B cell (primary cell): ENCODE measurements at regions not wholly inside any gene's neighbourhood (a gene's known extent, or its start where the extent isn't known, plus 50 kb on each side); places are given as distances from the start of the nearest gene placed in this dataset.

Source experiments
- ATAC-seq: fragments of 200-7000 bp; cut with Tn5 transposase; one replicate; pipeline ENCODE4 v1.10.0; 2021; ENCODE audit warnings: low read depth, mild to moderate bottlenecking, moderate number of reproducible peaks, moderate library complexity
- CTCF ChIA-PET: fragments of 350-600 bp; sonication (Branson Sonifier 250); formaldehyde crosslinking; loops from one replicate; lab custom pipeline; 2021; ENCODE audit warnings: antibody characterized with exemption, inconsistent platforms; lab: Charles Lee
- POLR2A ChIA-PET: fragments of 350-600 bp; sonication (Branson Sonifier 250); formaldehyde crosslinking; loops from one replicate; lab custom pipeline; 2021; ENCODE audit warnings: antibody characterized with exemption; lab: Charles Lee
- DNase-seq: peaks from one replicate; pipeline ENCODE4 v3.0.0; 2013
- H2AFZ ChIP-seq: 2 replicates; pipeline ENCODE4 v1.6.1; 2012; ENCODE audit warnings: mild to moderate bottlenecking, low read depth, low read length; ENCODE audit not compliant: insufficient read depth, poor library complexity, severe bottlenecking
- H3K27ac ChIP-seq, 2 donors: 1 replicate in 1 of 2; 2 replicates in 1 of 2; pipeline ENCODE4 v1.5.1; 2012 to 2013; ENCODE audit warnings: low read length in 2 of 2, mild to moderate bottlenecking in 2 of 2, moderate library complexity in 1 of 2
- H3K27me3 ChIP-seq, 4 experiments: fragments of 200-600 bp in 1 of 4; sonication (generic) in 1 of 4; replicated peaks in 1 of 4; 1 replicate in 2 of 4; 2 replicates in 2 of 4; pipeline versions ENCODE4 v1.6.1 to v1.7.0; 2013 to 2016; ENCODE audit warnings: low read length in 3 of 4, mild to moderate bottlenecking in 2 of 4, mixed read lengths in 1 of 4, moderate library complexity in 1 of 4; ENCODE audit not compliant: insufficient read depth in 4 of 4, control insufficient read depth in 3 of 4; ENCODE audit errors: control extremely low read depth in 1 of 4
- H3K36me3 ChIP-seq, 2 experiments: replicated peaks in 1 of 2; 1 replicate in 1 of 2; 2 replicates in 1 of 2; pipeline versions ENCODE4 v1.6.1 to v1.7.1; 2013; ENCODE audit warnings: low read length in 1 of 2; ENCODE audit not compliant: insufficient read depth in 2 of 2, control insufficient read depth in 1 of 2; ENCODE audit errors: control extremely low read depth in 1 of 2, extremely low read depth in 1 of 2
- H3K4me1 ChIP-seq, 2 donors: fragments of 200-600 bp in 1 of 2; sonication (generic) in 1 of 2; 1 replicate in 1 of 2; 2 replicates in 1 of 2; pipeline versions ENCODE4 v1.5.1 to v1.6.1; 2013 to 2017; ENCODE audit warnings: low read length in 2 of 2; ENCODE audit not compliant: control insufficient read depth in 2 of 2, insufficient read depth in 2 of 2
- H3K4me2 ChIP-seq: replicated peaks from 2 replicates; pipeline ENCODE3; 2012; ENCODE audit warnings: mild to moderate bottlenecking, low read depth, low read length; ENCODE audit not compliant: poor library complexity, severe bottlenecking
- H3K4me3 ChIP-seq, 5 experiments: fragments of 200-600 bp in 1 of 5; sonication (generic) in 1 of 5; 1 replicate in 3 of 5; 2 replicates in 2 of 5; pipeline versions ENCODE4 v1.5.1 to v1.7.0; 2011 to 2016; ENCODE audit warnings: low read length in 4 of 5, mild to moderate bottlenecking in 4 of 5, low read depth in 2 of 5, control low read depth in 1 of 5, moderate library complexity in 1 of 5; ENCODE audit not compliant: insufficient read depth in 1 of 5; ENCODE audit errors: control extremely low read depth in 1 of 5, extremely low read depth in 1 of 5
- H3K79me2 ChIP-seq: fragments of 200-600 bp; sonication (generic); one replicate; pipeline ENCODE4 v1.6.0; 2016; ENCODE audit warnings: low read length; ENCODE audit not compliant: control insufficient read depth, insufficient read depth
- H3K9ac ChIP-seq: fragments of 200-600 bp; sonication (generic); 2 replicates; pipeline ENCODE4 v1.6.1; 2017; ENCODE audit warnings: mild to moderate bottlenecking, low read length, moderate library complexity
- H3K9me3 ChIP-seq, 3 donors: one replicate each; pipeline versions ENCODE4 v1.6.1 to v1.7.1; 2013; ENCODE audit warnings: low read length in 2 of 3; ENCODE audit not compliant: control insufficient read depth in 2 of 3, insufficient read depth in 1 of 3; ENCODE audit errors: control extremely low read depth in 1 of 3
- H4K20me1 ChIP-seq: 2 replicates; pipeline ENCODE4 v1.6.0; 2012; ENCODE audit warnings: mild to moderate bottlenecking, low read length; ENCODE audit not compliant: insufficient read depth, control insufficient read depth, poor library complexity, severe bottlenecking
- H3K27ac Mint-ChIP-seq: one replicate; pipeline ENCODE4 v1.8.0; 2021; ENCODE audit warnings: mixed read lengths
- H3K27me3 Mint-ChIP-seq: one replicate; pipeline ENCODE4 v1.8.0; 2021; ENCODE audit warnings: mixed read lengths
- H3K4me1 Mint-ChIP-seq: one replicate; pipeline ENCODE4 v1.8.0; 2021; ENCODE audit warnings: mixed read lengths
- H3K4me3 Mint-ChIP-seq: one replicate; pipeline ENCODE4 v1.8.0; 2021; ENCODE audit warnings: mixed read lengths
- H3K9me3 Mint-ChIP-seq: one replicate; pipeline ENCODE4 v1.8.0; 2022; ENCODE audit warnings: mixed read lengths; ENCODE audit not compliant: insufficient read depth
- CTCF ChIP-seq: fragments of 200-600 bp; IDR thresholded peaks from one replicate; pipeline ENCODE4 v1.8.0; 2022; ENCODE audit warnings: antibody characterized with exemption, mild to moderate bottlenecking
- EZH2 ChIP-seq: IDR thresholded peaks from 2 replicates; pipeline ENCODE4 v1.6.1; 2012; ENCODE audit warnings: borderline replicate concordance, low read depth, mild to moderate bottlenecking, moderate library complexity, low read length; ENCODE audit not compliant: insufficient read depth, poor library complexity, severe bottlenecking
- WGBS: methylation state at CpG from one replicate; pipeline ENCODE4 v1.1.5; 2013; ENCODE audit warnings: missing lambda C conversion rate; ENCODE audit not compliant: insufficient coverage; 5-methylcytosine and 5-hydroxymethylcytosine counted together
- intact Hi-C: fragments of 100-400 bp; cut with micrococcal nuclease; formaldehyde crosslinking; loops from one replicate; pipeline ENCODE4 v1.10.0; 2022

GRCh38 chr7:142356166-142356565, 98.3 kb upstream of the PRSS58 start:
- TF ChIP-seq EZH2 (no peak), CTCF (no peak)
- no peaks in the 10 kb centered on the region for H3K79me2 ChIP-seq
- H3K9ac ChIP-seq, result no peak overlapping the region
- no peak overlapping the region for H3K4me2 ChIP-seq
- no peak overlapping the region for H3K27ac ChIP-seq
- no peaks in the 10 kb centered on the region for H3K9me3 Mint-ChIP-seq
- POLR2A ChIA-PET, result no interaction called here
- H3K27me3 ChIP-seq, result peaks cover 0 to 3% (median 0%) of the 10 kb centered on the region in 4 experiments
- no peaks in the 10 kb centered on the region for H3K4me1 ChIP-seq
- no peak for ATAC-seq
- H2AFZ ChIP-seq, result no peak overlapping the region
- H3K4me3 Mint-ChIP-seq, result no peak overlapping the region
- no peaks in the 10 kb centered on the region for H3K4me1 Mint-ChIP-seq
- H4K20me1 ChIP-seq, result no peaks in the 10 kb centered on the region
- no peak for DNase-seq
- H3K27ac Mint-ChIP-seq, result no peak overlapping the region
- no peaks in the 10 kb centered on the region for H3K36me3 ChIP-seq
- H3K9me3 ChIP-seq, result no peaks in the 10 kb centered on the region
- intact Hi-C loops, result no loop called here
- H3K4me3 ChIP-seq, result no peak overlapping the region
- CTCF ChIA-PET, result no interaction called here
- H3K27me3 Mint-ChIP-seq, result peaks cover 16% of the 10 kb centered on the region
- 80% methylated on average over 1 of the region's 4 CpGs for WGBS

GRCh38 chr7:142355328-142355727, 97.5 kb upstream of the PRSS58 start:
- no peaks in the 10 kb centered on the region for H3K4me1 ChIP-seq
- DNase-seq (no peak), ATAC-seq (no peak)
- H2AFZ ChIP-seq, result no peak overlapping the region
- ChIA-PET CTCF (interaction anchor here (1.2 kb wide), 1 partner anchor 9 kb away, joined by 3 read pairs; no protein-coding TSS in a partner anchor), POLR2A (no interaction called here)
- H3K9ac ChIP-seq, result no peak overlapping the region
- WGBS, result no CpG with 5 or more reads among the region's 3 CpGs
- H3K36me3 ChIP-seq, result no peaks in the 10 kb centered on the region
- no peak for TF ChIP-seq EZH2
- TF ChIP-seq CTCF, result no peak
- no peaks in the 10 kb centered on the region for H3K9me3 ChIP-seq
- intact Hi-C loops, result no loop called here
- H3K27me3 ChIP-seq, result peaks cover 0 to 3% (median 0%) of the 10 kb centered on the region in 4 experiments
- peaks cover 21% of the 10 kb centered on the region for H3K27me3 Mint-ChIP-seq
- H3K27ac Mint-ChIP-seq, result no peak overlapping the region
- no peak overlapping the region for H3K4me3 Mint-ChIP-seq
- no peak overlapping the region for H3K4me2 ChIP-seq
- H3K79me2 ChIP-seq, result no peaks in the 10 kb centered on the region
- H4K20me1 ChIP-seq, result no peaks in the 10 kb centered on the region
- H3K4me3 ChIP-seq, result no peak overlapping the region
- no peak overlapping the region for H3K27ac ChIP-seq
- no peaks in the 10 kb centered on the region for H3K4me1 Mint-ChIP-seq
- no peaks in the 10 kb centered on the region for H3K9me3 Mint-ChIP-seq
